Right ventricle myocardium superior (tissue), 1 donor: ENCODE measurements at regions not wholly inside any gene's neighbourhood (a gene's known extent, or its start where the extent isn't known, plus 50 kb on each side); places are given as distances from the start of the nearest gene placed in this dataset.
"Not testable (repeated sequence)": the region's sequence is repeated elsewhere in the genome, so short reads cannot be mapped to it uniquely, and the experiment has no call there.

ENCODE experiments used
- ATAC-seq: fragments of 200-7000 bp; cut with Tn5 transposase; one replicate; pipeline ENCODE4 v1.9.1; 2020; ENCODE audit warnings: mild to moderate bottlenecking; ENCODE audit not compliant: poor library complexity
- DNase-seq: peaks from one replicate; pipeline ENCODE4 v3.0.0-alpha.2; 2020
- intact Hi-C: fragments of 100-400 bp; cut with DNase I; formaldehyde crosslinking; loops from one replicate; pipeline ENCODE4 v1.11.2; 2022
- donor health status: DM: no; HTN: yes; CAD: no; lungs with severe emphysema.

DNA sequence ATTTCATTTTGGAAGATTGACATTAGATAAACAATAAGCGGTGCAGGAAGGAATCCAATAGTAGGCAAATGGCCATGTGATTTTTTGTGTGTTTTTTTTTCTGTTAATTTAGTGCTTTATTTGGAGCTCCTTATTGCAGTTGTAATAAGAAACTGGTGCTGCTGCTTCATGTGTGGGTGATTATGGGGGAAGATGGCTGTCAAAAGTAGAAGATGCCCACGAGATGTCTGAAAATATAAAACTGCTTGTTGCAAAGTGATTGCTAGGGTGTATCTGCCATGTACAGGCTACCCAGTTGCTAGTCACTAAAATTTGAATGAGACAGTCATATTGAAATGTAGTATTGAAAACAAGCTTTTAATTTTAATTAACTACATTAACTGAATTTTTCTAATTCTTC is 216.7 kb upstream of the FTMT start:
- DNase-seq = no peak
- intact Hi-C loops = no loop called here
- ATAC-seq = no peak

DNA sequence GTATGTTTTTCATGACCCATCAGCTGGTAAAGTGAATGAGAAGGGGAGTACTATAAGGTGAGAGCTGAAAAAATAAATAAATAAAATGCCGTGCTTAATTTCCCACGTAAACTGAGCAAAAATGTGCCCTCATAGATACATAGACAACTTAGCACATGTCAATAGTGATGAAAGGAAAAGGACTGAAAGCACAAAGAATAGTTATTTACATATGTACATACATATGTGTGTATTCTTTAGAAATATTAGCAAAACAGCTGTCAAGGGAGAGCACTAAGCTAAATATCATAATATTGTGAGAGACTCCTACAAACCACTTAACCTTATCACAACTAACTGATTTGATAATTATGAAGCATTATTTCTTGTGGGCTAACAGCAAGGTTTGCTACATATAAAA is 213.6 kb upstream of the FTMT start:
- ATAC-seq = no peak

DNA sequence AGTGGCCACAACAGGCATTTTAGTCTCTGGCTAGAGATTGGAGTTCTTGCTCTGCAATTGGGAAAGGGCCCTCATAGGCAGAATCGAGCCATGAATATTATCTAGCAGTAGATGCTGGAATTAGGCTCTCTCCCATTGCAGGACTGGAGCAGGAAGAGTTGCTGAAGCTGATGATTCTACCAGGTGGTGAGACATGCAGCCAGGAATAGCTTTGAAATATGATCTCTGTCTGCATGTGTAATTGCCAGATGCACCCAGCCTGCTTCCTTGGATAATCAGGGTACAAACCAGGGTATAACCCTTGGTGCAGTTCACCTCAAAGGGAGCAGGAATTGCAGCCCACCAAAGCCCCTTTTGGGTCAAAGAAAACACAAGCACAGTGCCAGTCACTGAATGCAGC is 211.4 kb upstream of the FTMT start:
- DNase-seq (no peak), ATAC-seq (no peak)
- intact Hi-C loops = no loop called here

More for the DNA sequence above, 213.6 kb upstream of the FTMT start:
- no peak for DNase-seq
- intact Hi-C loops = no loop called here

DNA sequence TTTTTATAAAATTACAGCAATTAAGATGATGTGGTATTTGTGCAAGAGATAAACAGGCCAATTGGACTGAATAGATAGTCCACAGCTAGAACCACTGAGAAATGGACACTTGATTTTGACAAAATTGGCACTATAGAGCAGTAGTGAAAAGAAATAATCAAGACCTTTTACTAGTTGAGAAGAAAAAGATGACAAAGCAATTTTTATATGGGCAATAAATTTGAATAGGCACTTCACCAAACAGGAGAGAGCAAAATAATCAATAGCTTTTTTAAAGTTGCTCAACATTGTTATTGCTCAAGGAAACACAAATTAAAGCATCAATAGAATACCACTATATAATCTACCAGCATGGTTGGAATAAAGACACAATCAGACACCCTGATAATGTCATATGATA is 193.5 kb upstream of the FTMT start:
- no peak for ATAC-seq
- intact Hi-C loops = no loop called here
- DNase-seq = no peak

DNA sequence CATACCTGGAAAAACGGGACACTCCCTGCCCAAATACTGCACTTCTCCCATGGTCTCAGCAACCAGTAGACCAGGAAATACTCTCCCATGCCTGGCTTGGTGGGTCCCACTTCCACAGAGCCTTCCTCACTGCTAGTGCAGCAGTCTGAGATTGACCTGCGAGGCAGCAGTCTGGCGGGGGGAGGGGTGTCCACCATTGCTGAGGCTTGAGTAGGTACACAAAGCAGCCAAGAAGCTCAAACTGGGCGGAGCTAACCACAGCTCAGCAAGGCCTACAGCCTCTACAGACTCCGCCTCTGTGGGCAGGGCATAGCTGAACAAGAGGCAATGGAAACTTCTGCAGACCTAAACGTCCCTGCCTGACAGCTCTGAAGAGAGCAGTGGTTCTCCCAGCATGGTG is 191.5 kb upstream of the FTMT start:
- intact Hi-C loops = no loop called here
- DNase-seq = no peak
- ATAC-seq = no peak

DNA sequence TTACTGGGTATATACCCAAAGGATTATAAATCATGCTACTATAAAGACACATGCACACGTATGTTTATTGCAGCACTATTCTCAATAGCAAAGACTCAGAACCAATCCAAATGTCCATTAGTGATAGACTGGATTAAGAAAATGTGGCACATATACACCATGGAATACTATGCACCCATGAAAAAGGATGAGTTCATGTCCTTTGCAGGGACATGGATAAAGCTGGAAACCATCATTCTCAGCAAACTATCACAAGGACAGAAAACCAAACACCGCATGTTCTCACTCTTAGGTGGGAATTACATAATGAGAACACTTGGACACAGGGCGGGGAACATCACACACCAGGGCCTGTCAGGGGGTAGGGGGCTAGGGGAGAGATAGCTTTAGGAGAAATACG is 186.1 kb upstream of the FTMT start:
- DNase-seq, intact Hi-C loops, ATAC-seq: not testable (repeated sequence)

DNA sequence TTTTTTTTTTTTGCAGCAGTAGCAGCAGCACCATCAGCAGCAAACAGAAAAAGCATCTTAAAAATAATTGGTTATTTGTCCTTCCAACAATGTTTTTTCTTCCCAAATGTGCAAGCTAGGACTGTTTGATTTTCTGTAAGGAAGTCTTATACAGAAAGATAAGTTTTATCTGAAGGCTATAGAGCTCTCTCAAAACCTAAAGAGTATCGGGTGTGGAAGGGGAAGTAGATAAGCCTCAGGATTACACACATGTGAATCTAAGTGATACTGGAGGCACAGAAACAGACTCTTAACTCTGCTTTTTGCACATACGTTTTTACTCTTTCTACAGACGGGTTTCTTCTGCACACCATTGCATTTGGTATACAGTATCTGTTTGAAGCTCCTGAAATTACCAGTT is 184.4 kb upstream of the FTMT start:
- intact Hi-C loops = no loop called here
- ATAC-seq (no peak), DNase-seq (no peak)

DNA sequence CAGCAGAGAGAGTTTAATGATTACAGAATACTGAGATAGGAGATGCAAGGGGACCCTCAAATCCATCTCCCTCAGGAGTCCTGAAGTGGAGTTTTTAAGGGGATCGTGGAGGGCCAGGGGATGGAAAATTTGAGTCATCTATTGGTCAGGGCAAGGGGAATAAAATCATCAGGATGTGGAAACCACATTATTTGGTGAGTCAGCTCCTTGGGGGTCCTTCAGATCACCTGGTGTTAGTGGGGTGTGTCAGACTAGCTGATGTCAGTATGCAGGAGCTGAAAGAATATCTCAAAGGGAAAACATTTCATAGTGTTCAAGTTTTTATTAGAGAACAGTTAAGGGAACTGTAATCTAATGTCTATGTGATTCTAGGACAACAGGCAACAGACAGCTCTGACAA is 183.0 kb upstream of the FTMT start:
- intact Hi-C loops = no loop called here
- ATAC-seq (no peak), DNase-seq (no peak)

DNA sequence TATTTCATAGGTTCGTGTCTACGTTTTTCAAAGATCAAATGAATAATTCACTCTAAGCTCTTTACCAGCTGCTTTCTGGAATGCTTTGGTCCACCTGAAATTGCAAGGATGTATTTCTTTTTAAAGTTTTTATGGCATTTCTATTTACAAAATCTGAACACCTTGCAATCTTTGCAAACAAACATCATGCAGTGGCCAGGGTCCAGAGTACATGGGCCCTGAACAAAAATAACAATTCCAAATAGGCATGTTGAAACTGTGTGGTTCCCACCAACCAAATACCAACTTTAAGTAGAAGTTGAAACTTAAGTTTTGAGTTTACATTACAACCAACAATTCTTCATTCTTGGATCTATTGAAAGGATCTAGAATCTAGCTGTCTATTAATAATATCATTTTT is 180.1 kb upstream of the FTMT start:
- no peak for DNase-seq
- no peak for ATAC-seq
- intact Hi-C loops = no loop called here

DNA sequence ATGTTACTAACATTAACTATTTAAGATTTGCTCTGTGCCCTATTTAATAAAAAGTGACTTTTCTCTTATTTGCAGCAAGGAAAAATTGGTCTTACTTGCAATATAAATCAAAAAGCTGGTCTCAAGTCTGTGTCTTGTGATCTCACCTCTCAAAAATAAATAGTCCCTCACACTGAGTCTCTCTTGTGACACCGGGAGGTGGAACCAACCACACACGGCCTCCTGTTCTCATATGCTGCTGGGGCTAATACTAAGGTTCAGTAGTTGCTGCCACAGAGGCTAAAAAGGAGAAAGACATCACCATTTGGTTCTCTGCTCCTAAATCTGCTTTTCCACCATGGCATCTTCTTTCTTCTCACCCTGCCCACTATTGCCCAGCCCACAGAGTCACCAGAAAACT is 175.8 kb upstream of the FTMT start:
- intact Hi-C loops = no loop called here
- ATAC-seq (no peak), DNase-seq (no peak)

DNA sequence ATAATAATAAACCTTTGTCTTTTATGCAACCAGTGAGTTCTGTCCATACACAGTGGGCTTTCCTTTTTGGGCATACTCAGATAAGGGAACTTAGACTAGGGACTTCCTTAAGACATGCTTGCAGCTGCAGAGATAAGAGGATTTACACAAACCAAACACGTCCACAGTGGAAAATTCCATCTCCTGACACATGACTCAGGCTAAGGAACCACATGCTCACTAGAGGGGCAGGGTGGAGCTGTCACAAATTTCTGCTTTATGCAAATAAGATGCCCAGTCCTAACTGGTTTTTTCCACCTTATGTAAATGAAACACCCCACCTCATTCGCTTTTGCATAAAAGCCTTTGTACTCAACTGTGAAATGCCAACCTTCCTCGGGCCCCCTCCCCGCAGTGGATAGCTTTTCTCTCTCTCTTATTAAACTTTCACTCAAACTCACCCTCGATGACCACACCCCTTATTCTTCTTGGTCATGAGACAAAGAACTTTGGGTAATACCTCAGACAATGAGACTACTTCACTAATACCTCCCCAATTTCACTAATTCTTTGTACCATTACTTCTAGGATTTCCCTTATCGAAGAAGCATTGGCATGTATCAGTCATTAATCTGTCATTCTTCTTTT is 170.3 kb upstream of the FTMT start:
- intact Hi-C loops = no loop called here
- DNase-seq = no peak
- ATAC-seq = no peak

DNA sequence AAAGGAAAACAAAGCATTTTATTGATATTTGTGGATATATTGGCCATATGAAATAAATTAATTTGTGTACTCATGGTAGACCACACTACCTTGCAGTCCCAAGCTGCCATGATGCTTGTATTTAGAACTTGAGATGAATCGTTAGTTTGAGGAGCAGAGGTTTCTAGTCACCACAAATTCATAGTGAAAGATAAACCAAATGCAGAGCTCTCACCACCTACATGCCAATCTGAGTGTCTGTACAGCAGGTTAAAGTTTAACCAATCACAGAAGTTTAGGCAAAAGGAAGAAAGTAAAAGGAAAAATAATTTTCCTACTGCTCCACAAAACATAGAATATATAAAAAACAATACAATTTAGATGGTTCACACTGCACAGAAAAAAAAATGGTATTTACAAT is 163.6 kb upstream of the FTMT start:
- ATAC-seq = no peak
- intact Hi-C loops = no loop called here
- DNase-seq = no peak

DNA sequence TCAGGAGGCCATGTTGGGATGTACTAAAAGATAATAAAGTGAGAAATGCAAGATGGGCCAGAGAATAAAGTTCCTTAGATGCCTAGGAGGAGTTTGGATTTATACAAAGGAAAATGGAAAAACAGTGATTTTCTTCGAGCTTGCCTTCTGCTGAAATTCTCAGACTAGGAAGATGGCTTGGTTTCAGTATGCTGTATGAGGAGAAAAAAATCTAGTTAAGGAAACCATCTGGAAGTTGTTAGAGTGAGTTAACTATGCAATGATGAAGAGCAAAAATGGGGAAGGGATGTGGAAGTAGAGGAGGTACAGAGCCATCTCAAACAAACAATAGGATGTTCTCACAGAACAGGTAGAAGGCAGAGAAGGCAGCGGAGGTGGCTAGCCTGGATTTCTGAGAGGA is 162.9 kb upstream of the FTMT start:
- DNase-seq (no peak), ATAC-seq (no peak)
- intact Hi-C loops = no loop called here

DNA sequence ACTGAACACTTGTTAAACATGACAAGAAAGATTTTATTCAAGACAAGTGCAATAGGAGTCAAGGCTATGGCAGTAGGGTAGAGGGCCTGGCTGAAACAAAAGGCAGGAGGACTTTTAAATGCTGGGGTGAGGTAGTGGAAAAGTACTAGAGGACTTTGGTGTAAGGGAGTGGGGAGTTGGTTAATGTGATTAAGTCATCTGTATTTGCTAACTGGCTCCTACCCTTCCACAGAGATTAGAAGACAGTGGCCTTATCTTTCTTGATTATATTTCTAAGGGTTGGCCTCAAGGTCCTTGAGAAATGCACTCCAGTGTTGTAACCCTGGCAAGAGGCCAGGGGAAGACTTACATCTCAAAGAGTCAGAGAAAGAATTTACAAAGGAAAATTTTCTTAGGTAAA is 160.2 kb upstream of the FTMT start:
- DNase-seq (no peak), ATAC-seq (no peak)
- intact Hi-C loops = no loop called here

DNA sequence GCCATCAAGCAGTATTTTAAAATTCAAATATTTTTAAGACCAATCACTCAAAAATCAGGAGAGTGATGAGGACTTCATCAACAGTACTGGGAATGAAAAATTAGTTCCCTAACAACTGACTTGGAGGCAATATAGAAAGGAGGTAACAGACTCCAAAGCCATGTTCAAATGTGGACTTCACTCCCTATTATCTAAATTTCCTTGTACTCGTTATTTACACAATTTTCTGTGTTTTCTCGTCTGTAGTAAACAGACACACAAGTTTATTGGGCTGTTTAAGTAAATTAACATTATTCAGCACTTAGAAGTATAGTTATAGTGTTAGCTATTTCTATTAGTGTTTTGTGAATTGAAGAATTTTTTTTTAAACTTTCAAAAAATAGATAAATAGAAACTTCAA is 159.5 kb upstream of the FTMT start:
- ATAC-seq (no peak), DNase-seq (no peak)
- intact Hi-C loops = no loop called here

DNA sequence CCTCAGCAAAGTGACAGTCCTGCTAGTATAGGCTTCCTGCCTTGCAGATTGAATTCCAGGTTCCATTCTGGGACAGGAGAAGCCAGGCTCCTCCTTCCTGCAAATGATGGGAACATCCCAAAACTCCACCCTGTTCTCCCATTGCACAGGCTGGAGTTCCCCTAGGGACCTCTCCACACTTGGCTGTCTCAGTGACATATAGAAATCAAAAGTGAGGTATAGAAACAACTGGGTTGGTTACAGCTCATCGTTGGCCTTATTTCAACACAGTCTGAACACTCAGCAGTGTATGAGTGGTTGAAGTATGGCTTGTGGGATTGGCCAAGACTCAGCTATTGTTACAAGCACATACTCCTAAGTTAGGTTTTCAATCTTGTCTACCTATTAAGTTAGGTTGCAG is 157.8 kb upstream of the FTMT start:
- DNase-seq (no peak), ATAC-seq (no peak)
- intact Hi-C loops = no loop called here

DNA sequence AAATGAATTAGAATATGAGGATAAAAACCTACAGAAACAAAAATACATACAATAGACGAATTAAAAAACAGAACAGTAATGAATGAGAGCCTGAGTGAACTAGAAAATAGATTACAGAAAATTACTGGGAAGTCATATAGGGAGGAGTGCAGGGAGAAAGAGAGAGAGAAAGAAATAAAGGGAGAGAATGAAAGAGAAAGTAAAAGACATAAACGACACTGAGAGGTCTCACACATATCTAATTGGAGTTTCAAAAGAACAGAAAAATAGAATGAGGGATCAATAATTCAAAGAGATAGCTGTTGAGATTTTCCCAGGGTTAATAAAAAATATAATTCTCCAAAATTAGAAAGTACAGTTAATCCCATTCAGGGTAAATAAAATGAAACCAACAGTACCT is 156.4 kb upstream of the FTMT start:
- intact Hi-C loops = no loop called here
- no peak for ATAC-seq
- DNase-seq = no peak

DNA sequence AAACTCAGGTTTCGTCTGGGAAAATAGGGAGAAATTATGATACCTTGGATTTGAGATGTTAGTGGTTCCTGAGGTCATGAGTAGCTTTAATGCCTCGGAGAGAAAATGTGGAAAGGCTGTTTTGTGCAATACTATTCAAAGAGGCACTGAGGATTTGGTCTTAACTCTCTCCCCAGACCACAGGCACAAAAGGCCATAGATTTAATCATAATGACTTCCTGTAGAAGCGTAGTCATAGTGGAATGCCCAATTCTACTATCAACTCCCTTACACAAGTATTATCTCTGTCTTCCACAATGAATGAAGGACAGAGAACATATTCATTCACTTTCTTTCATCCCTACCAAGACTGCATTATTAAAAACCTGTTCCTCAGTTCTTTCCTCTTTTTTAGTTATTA is 153.0 kb upstream of the FTMT start:
- intact Hi-C loops = no loop called here
- no peak for ATAC-seq
- DNase-seq = no peak

DNA sequence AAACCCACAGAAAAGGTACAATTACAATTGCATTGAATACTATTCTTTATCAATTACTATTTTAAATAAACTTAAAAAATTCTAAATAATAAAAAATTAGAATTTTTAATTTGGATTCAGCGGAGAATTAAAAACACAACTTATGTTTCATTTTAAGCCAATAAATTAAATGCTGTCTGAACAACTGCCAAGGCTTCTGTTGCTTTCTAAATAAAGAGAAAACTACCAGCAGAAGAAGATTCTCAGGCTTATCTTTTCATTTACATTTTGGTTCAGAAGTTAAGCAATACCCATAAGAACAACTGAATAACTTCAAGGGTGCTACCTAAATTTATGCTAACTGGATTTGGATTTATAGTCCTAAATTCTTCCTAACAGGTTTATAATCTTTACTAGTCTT is 150.0 kb upstream of the FTMT start:
- ATAC-seq (no peak), DNase-seq (no peak)
- intact Hi-C loops = no loop called here

DNA sequence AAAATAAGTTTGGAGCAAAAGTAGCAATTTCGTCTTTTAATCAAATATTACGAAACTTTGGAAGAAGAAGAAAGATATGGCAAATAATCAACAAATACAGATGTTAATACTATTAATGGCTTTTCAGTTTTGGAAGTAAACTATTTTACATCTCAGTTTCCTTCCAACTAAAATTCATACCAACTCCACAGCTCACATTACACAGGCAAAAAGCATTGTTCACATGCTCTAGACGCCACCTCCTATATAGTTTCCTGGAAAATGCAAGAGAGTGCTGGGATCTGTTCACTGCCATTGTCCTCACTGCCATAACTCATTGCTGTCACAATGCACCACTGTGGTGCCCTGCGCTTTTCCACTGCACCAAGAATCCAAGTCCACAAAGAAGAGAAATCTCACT is 149.0 kb upstream of the FTMT start:
- intact Hi-C loops = no loop called here
- ATAC-seq (no peak), DNase-seq (no peak)

DNA sequence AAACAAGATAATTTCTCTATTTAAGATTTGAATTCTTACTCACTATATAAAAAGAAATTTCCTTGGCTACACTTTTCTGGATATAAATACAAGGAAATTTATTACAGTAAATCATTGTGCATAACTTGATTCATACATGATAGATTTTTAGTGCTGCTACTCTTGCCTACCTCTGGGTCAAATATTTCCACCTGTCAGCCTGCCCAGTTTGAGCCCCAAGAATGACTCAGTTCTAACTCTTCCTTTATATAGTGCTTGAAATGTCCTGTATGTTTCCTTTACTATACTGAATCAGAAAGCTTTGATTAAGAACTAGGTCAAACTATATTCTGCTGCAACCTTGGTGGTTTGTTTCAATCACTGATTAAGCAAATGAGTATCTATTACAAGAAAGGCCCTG is 147.4 kb upstream of the FTMT start:
- ATAC-seq (no peak), DNase-seq (no peak)
- intact Hi-C loops = no loop called here

DNA sequence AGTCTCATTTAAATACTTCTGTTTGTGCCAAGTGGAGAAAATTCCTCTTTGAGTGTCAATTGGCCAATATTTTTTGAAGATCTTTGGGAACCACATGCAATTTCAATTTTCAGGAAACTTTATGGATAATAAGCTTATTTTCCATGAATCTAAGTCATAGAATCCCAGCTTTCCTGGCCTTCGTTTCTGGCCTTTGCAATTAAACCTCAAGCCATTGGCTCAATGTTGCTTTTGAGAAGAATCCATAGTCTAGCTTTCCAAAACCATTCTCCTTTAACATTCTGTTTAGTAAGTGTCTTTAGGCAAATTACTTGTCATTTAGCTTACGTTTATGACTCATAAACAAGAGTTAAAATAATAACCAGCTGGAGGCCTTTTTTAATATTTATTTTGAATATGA is 145.0 kb upstream of the FTMT start:
- DNase-seq = no peak
- intact Hi-C loops = no loop called here
- no peak for ATAC-seq
